Chondrocyte (in vitro differentiated cells): ENCODE measurements at regions not wholly inside any gene's neighbourhood (a gene's known extent, or its start where the extent isn't known, plus 50 kb on each side); places are given as distances from the start of the nearest gene placed in this dataset.

Source experiments
- DNase-seq: peaks from one replicate; pipeline ENCODE4 v3.0.0; 2021; ENCODE audit warnings: mixed read lengths, low spot score
- H3K27ac Mint-ChIP-seq: one replicate; pipeline ENCODE4 v1.8.0; 2021; ENCODE audit warnings: mild to moderate bottlenecking, moderate library complexity, mixed read lengths; ENCODE audit not compliant: unreplicated experiment
- H3K27me3 Mint-ChIP-seq: 2 replicates; pipeline ENCODE4 v1.8.0; 2021; ENCODE audit warnings: low read depth, mixed read lengths
- H3K36me3 Mint-ChIP-seq: 2 replicates; pipeline ENCODE4 v1.8.0; 2021; ENCODE audit warnings: low read depth, mixed read lengths
- H3K4me1 Mint-ChIP-seq: 2 replicates; pipeline ENCODE4 v1.8.0; 2021; ENCODE audit warnings: low read depth, mild to moderate bottlenecking, mixed read lengths
- H3K4me3 Mint-ChIP-seq: one replicate; pipeline ENCODE4 v1.8.0; 2021; ENCODE audit warnings: mild to moderate bottlenecking, moderate library complexity, mixed read lengths; ENCODE audit not compliant: unreplicated experiment
- H3K9me3 Mint-ChIP-seq: 2 replicates; pipeline ENCODE4 v1.8.0; 2021; ENCODE audit warnings: low read depth, mixed read lengths
- TF ChIP-seq, protein P1 (sequence below): fragments of 200-600 bp; sonication (generic); IDR thresholded peaks from 2 replicates; pipeline ENCODE4 v1.5.0; 2021; ENCODE audit warnings: antibody characterized with exemption, mild to moderate bottlenecking, moderate library complexity

DNA sequence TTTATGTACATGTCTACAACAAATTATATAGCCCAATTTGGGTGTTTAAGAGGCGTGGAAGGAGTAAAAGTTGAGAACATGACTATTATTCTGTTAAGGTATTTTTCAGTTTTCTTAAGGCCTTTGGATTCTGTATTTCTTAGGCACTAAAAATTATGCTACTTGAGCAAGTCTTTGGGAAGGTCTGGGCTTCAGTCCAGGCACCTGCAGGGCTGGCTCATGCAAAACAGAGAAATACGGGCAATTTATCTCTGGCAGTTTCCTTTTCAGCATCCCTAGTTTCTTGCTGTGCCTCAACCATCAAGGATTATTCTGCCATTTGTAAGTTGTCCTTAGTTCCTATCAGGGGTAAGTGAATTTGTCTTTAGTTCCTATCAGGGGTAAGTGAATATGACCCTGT lies 358.8 kb upstream of the B3GALT2 start:
- H3K4me3 Mint-ChIP-seq = no peak overlapping the region
- H3K27me3 Mint-ChIP-seq = no peaks in the 10 kb centered on the region
- no peak for DNase-seq
- H3K27ac Mint-ChIP-seq = no peak overlapping the region
- TF ChIP-seq, protein P1, sequence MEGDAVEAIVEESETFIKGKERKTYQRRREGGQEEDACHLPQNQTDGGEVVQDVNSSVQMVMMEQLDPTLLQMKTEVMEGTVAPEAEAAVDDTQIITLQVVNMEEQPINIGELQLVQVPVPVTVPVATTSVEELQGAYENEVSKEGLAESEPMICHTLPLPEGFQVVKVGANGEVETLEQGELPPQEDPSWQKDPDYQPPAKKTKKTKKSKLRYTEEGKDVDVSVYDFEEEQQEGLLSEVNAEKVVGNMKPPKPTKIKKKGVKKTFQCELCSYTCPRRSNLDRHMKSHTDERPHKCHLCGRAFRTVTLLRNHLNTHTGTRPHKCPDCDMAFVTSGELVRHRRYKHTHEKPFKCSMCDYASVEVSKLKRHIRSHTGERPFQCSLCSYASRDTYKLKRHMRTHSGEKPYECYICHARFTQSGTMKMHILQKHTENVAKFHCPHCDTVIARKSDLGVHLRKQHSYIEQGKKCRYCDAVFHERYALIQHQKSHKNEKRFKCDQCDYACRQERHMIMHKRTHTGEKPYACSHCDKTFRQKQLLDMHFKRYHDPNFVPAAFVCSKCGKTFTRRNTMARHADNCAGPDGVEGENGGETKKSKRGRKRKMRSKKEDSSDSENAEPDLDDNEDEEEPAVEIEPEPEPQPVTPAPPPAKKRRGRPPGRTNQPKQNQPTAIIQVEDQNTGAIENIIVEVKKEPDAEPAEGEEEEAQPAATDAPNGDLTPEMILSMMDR = no peak
- H3K9me3 Mint-ChIP-seq = no peaks in the 10 kb centered on the region
- peaks cover 4% of the 10 kb centered on the region for H3K4me1 Mint-ChIP-seq
- H3K36me3 Mint-ChIP-seq = no peaks in the 10 kb centered on the region

DNA sequence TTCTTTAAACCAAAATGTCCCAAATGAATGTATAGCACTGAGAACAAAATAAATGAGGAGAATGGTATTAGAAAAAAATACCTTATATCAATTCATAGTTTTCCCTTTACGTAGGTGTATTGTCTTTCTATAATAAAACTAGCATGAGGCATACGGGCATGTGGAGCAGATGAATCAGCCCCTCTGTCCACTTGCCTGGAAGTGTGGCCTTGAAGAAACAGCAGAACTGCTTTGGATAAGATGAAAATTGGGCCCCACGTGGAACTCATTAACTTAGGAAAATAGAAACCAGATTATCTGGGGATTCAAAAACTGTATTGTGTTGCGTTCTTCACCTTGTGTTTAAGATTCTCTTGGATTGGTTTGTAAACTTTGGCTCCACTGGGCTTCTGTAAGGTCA lies 356.8 kb upstream of the B3GALT2 start:
- TF ChIP-seq, protein P1 = no peak
- H3K36me3 Mint-ChIP-seq = no peaks in the 10 kb centered on the region
- no peak overlapping the region for H3K27ac Mint-ChIP-seq
- no peak for DNase-seq
- no peak overlapping the region for H3K4me3 Mint-ChIP-seq
- no peaks in the 10 kb centered on the region for H3K9me3 Mint-ChIP-seq
- peaks cover 4% of the 10 kb centered on the region for H3K4me1 Mint-ChIP-seq
- H3K27me3 Mint-ChIP-seq = no peaks in the 10 kb centered on the region

DNA sequence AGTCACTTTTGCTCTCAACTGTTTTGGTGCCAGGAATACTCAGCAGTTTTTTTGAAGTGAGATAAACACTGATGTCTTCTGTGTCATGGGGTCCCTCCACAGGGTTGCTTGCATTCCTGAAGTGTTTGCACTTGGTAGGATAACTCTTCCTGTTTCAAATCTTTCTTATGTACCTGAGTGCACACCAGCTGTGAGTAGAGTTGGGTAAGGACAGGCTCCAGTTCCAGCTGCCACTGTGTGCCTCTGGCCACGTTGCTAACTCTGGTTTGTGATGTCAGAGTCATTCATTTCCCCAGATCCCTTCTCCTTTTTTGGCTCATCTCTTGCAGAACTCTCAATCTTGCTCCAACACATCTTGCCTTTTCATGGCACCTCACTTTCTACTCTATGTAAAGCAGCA lies 356.3 kb upstream of the B3GALT2 start:
- TF ChIP-seq, protein P1 = no peak
- Mint-ChIP-seq H3K27me3 (no peaks in the 10 kb centered on the region), H3K9me3 (no peaks in the 10 kb centered on the region), H3K4me1 (peaks cover 5% of the 10 kb centered on the region), H3K4me3 (no peak overlapping the region), H3K36me3 (no peaks in the 10 kb centered on the region), H3K27ac (no peak overlapping the region)
- no peak for DNase-seq

DNA sequence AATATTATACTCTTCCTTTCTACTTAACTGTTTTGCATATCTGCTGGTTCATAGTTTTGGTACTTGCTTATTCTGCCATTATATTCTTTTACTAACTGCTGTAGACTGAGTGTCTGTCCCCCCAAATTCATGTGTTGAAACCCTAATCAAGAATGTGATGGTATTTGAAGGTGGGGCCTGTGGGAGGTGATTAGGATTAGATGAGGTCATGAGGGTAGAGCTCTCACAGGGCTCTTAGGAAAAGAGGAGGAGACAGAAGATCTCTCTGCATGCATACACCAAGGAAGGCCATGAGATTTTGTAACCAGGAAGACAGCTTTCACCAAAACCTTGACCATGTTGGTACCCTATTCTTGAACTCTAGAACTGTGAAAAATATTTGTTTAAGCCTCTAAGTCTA lies 354.1 kb upstream of the B3GALT2 start:
- Mint-ChIP-seq H3K4me1 (peaks cover 13% of the 10 kb centered on the region), H3K9me3 (no peaks in the 10 kb centered on the region), H3K36me3 (no peaks in the 10 kb centered on the region), H3K27ac (no peak overlapping the region), H3K4me3 (no peak overlapping the region), H3K27me3 (no peaks in the 10 kb centered on the region)
- no peak for DNase-seq
- TF ChIP-seq, protein P1 = no peak

DNA sequence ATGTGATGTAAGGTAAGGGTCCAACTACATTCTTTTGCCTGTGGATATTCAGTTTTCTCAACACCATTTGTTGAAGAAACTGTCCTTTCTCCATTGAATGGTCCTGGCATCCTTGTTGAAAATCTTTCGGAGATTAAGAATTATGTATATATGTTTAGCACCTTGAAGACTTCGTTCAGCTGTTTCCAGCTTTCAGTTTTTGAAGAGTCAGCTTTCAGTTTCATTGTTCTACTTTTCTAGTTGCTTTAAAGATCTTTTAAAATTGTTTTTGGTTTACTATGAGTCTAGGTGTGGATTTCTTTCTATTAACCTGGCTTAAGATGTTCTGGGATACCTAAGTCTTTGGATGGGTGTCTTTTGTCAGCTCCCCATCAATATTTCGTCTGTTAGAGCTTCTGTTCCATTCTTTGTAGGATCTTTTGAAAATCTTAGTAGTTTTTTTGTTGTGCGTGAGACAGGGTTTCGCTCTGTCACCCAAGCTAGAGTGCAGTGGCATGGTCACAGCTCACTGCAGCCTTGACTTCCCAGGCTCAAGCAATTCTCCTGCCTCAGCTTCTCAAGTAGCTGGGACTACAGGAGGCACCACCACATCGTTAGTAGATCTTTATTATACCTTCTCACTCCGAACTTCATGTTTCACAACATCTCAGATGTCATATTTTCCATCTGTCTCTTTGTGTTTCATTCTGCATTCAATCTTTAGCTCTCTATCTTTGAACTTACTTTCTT lies 353.5 kb upstream of the B3GALT2 start:
- DNase-seq = no peak
- H3K4me1 Mint-ChIP-seq = peaks cover 13% of the 10 kb centered on the region
- H3K27ac Mint-ChIP-seq = no peak overlapping the region
- TF ChIP-seq, protein P1 = no peak
- H3K36me3 Mint-ChIP-seq = no peaks in the 10 kb centered on the region
- H3K4me3 Mint-ChIP-seq = no peak overlapping the region
- no peaks in the 10 kb centered on the region for H3K9me3 Mint-ChIP-seq
- no peaks in the 10 kb centered on the region for H3K27me3 Mint-ChIP-seq
